HCT116 (cell line): ENCODE measurements at regions not wholly inside any gene's neighbourhood (a gene's known extent, or its start where the extent isn't known, plus 50 kb on each side); places are given as distances from the start of the nearest gene placed in this dataset.

Source experiments
- ATAC-seq: fragments of 200-7000 bp; cut with Tn5 transposase; 2 replicates; pipeline ENCODE4 v1.9.1; 2020; ENCODE audit warnings: mild to moderate bottlenecking, moderate library complexity
- BruUV-seq: library from RNA; stranded (reverse); fragments of 400-500 nt; replicated peaks from 2 replicates; lab custom pipeline; 2021; lab: Mats Ljungman, UMichigan
- CTCF ChIA-PET: fragments of 300-600 bp; sonication (Branson Sonifier 250); formaldehyde crosslinking; loops from one replicate; lab custom pipeline; 2021; ENCODE audit warnings: antibody characterized with exemption; lab: Charles Lee
- POLR2A ChIA-PET: fragments of 300-600, 350-600 bp; sonication (Branson Sonifier 250); formaldehyde crosslinking; loops from one replicate; lab custom pipeline; 2021; ENCODE audit warnings: antibody characterized with exemption; lab: Charles Lee
- RAD21 ChIA-PET, 2 experiments: fragments of 300-600 bp; sonication (Branson Sonifier 250); formaldehyde crosslinking; loops; one replicate each; lab custom pipeline; 2023; ENCODE audit warnings: low total read pairs in 2 of 2; ENCODE audit not compliant: uncharacterized antibody in 2 of 2, unreplicated experiment in 2 of 2, low non-redundant PET in 1 of 2; lab: Charles Lee
- DNase-seq: peaks from one replicate; pipeline ENCODE4 v3.0.0-alpha.2; 2010; ENCODE audit warnings: low read depth, low spot score
- H2AFZ ChIP-seq: fragments of 200-600 bp; shearing (Covaris generic), sonication (generic); 2 replicates; pipeline ENCODE4 v1.6.1; 2017; ENCODE audit warnings: low read depth, mixed run types, mixed read lengths, antibody characterized with exemption, low read length; ENCODE audit not compliant: poor library complexity, severe bottlenecking
- H3K27ac ChIP-seq: 2 replicates; pipeline ENCODE4 v1.5.1; 2012; ENCODE audit warnings: low read depth, low read length
- H3K27me3 ChIP-seq: fragments of 200-600 bp; sonication (generic); 2 replicates; pipeline ENCODE4 v1.6.1; 2016; ENCODE audit warnings: mixed run types, low read length, mixed read lengths; ENCODE audit not compliant: insufficient read depth
- H3K36me3 ChIP-seq, 2 experiments: fragments of 200-500 bp in 1 of 2; fragments of 200-600 bp in 1 of 2; sonication (Bioruptor generic) in 1 of 2; sonication (generic) in 1 of 2; 2 replicates each; pipeline versions ENCODE4 v1.5.1 to v1.6.1; 2014 to 2016; ENCODE audit warnings: low read length in 2 of 2, inconsistent platforms in 1 of 2, mixed read lengths in 1 of 2, mixed run types in 1 of 2; ENCODE audit not compliant: insufficient read depth in 2 of 2, control insufficient read depth in 1 of 2
- H3K4me1 ChIP-seq, 2 experiments: fragments of 200-600 bp in 1 of 2; sonication (generic) in 1 of 2; 2 replicates each; pipeline versions ENCODE4 v1.5.1 to v1.6.1; 2012 to 2017; ENCODE audit warnings: low read length in 2 of 2, inconsistent platforms in 1 of 2, mild to moderate bottlenecking in 1 of 2, mixed read lengths in 1 of 2, mixed run types in 1 of 2, moderate library complexity in 1 of 2; ENCODE audit not compliant: insufficient read depth in 2 of 2, control insufficient read depth in 1 of 2
- H3K4me2 ChIP-seq: fragments of 200-600 bp; sonication (generic); 2 replicates; pipeline ENCODE4 v1.6.1; 2017; ENCODE audit warnings: mixed run types, low read length, mixed read lengths
- H3K4me3 ChIP-seq, 2 experiments: fragments of 200-600 bp in 1 of 2; sonication (generic) in 1 of 2; replicated peaks in 1 of 2; 2 replicates each; pipeline ENCODE4 v1.5.1; 2011 to 2016; ENCODE audit warnings: low read length in 2 of 2, control low read depth in 1 of 2, low read depth in 1 of 2, mild to moderate bottlenecking in 1 of 2, mixed read lengths in 1 of 2, mixed run types in 1 of 2
- H3K79me2 ChIP-seq: fragments of 200-600 bp; sonication (generic); 2 replicates; pipeline ENCODE4 v1.6.1; 2017; ENCODE audit warnings: mild to moderate bottlenecking, mixed run types, low read length, moderate library complexity, mixed read lengths; ENCODE audit not compliant: insufficient read depth
- H3K9ac ChIP-seq: fragments of 200-600 bp; sonication (generic); 2 replicates; pipeline ENCODE4 v1.6.1; 2016; ENCODE audit warnings: low read length, mixed read lengths
- H3K9me2 ChIP-seq: fragments of 200-600 bp; sonication (generic), shearing (Covaris generic); 2 replicates; pipeline ENCODE4 v1.6.1; 2017; ENCODE audit warnings: mixed run types, mild to moderate bottlenecking, moderate library complexity; ENCODE audit not compliant: insufficient read depth
- H3K9me3 ChIP-seq, 2 experiments: fragments of 200-500 bp in 1 of 2; fragments of 200-600 bp in 1 of 2; sonication (Bioruptor generic) in 1 of 2; sonication (generic) in 1 of 2; 2 replicates each; pipeline ENCODE4 v1.6.1; 2014 to 2017; ENCODE audit warnings: low read length in 2 of 2, mixed read lengths in 2 of 2, inconsistent platforms in 1 of 2, low read depth in 1 of 2, mild to moderate bottlenecking in 1 of 2, mixed run types in 1 of 2, moderate library complexity in 1 of 2; ENCODE audit not compliant: control insufficient read depth in 1 of 2, insufficient read depth in 1 of 2
- H4K20me1 ChIP-seq: fragments of 200-600 bp; sonication (generic), shearing (Covaris generic); 2 replicates; pipeline ENCODE4 v1.6.1; 2017; ENCODE audit warnings: mixed run types, mild to moderate bottlenecking, moderate library complexity; ENCODE audit not compliant: insufficient read depth
- ATF3 ChIP-seq: IDR thresholded peaks from 2 replicates; pipeline ENCODE4 v1.6.1; 2012
- CEBPB ChIP-seq: IDR thresholded peaks from 2 replicates; pipeline ENCODE4 v1.6.1; 2012; ENCODE audit warnings: low read depth
- ELF1 ChIP-seq: IDR thresholded peaks from 2 replicates; pipeline ENCODE4 v1.6.1; 2012; ENCODE audit warnings: low read depth, borderline replicate concordance
- EZH2 ChIP-seq: fragments of 200-600 bp; sonication (generic); IDR thresholded peaks from 2 replicates; pipeline ENCODE4 v1.6.1; 2017; ENCODE audit warnings: antibody characterized with exemption, mixed run types
- EZH2phosphoT487 ChIP-seq: fragments of 200-600 bp; IDR thresholded peaks from 2 replicates; pipeline ENCODE4 v1.6.1; 2018; ENCODE audit warnings: antibody characterized with exemption, borderline replicate concordance
- JUND ChIP-seq: IDR thresholded peaks from 2 replicates; pipeline ENCODE4 v1.6.1; 2012
- MAX ChIP-seq: IDR thresholded peaks from 2 replicates; pipeline ENCODE4 v1.6.1; 2012
- POLR2AphosphoS5 ChIP-seq: IDR thresholded peaks from 2 replicates; pipeline ENCODE4 v1.6.1; 2011; ENCODE audit warnings: mild to moderate bottlenecking, low read depth, low read length, moderate library complexity
- REST ChIP-seq: IDR thresholded peaks from 2 replicates; pipeline ENCODE4 v1.6.1; 2012; ENCODE audit warnings: low read depth
- SP1 ChIP-seq: IDR thresholded peaks from 2 replicates; pipeline ENCODE4 v1.6.1; 2012; ENCODE audit warnings: low read depth
- SRF ChIP-seq: IDR thresholded peaks from 2 replicates; pipeline ENCODE4 v1.6.1; 2012; ENCODE audit warnings: low read depth
- YY1 ChIP-seq: IDR thresholded peaks from 2 replicates; pipeline ENCODE4 v1.6.1; 2011; ENCODE audit warnings: low read length, low read depth, moderate library complexity, mild to moderate bottlenecking; ENCODE audit not compliant: insufficient replicate concordance; ENCODE audit errors: extremely low read depth
- ZFX ChIP-seq: fragments of 450-650 bp; IDR thresholded peaks from 2 replicates; pipeline ENCODE4 v1.6.1; 2017
- ZNF274 ChIP-seq: fragments of 200-500 bp; sonication (Bioruptor generic); IDR thresholded peaks from 2 replicates; pipeline ENCODE4 v1.6.1; 2014; ENCODE audit warnings: mild to moderate bottlenecking, low read depth, low read length, inconsistent platforms
- intact Hi-C: fragments of 100-400 bp; cut with micrococcal nuclease; formaldehyde crosslinking; loops from 2 replicates; pipeline ENCODE4 v1.10.0; 2022

GRCh38 chr9:80191108-80191507 lies 619.3 kb downstream of the TLE4 start:
- H3K27ac ChIP-seq = no peak overlapping the region
- no peak overlapping the region for H3K9ac ChIP-seq
- CTCF ChIA-PET = no interaction called here
- H3K9me2 ChIP-seq = no peaks in the 10 kb centered on the region
- POLR2A ChIA-PET = no interaction called here
- no peak overlapping the region for H2AFZ ChIP-seq
- DNase-seq (no peak), ATAC-seq (no peak)
- no peaks in the 10 kb centered on the region for H3K4me1 ChIP-seq
- H3K9me3 ChIP-seq = peaks cover 0 to 4% of the 10 kb centered on the region in 2 experiments; a peak in 3 of 4 replicates
- intact Hi-C loops = no loop called here
- no TSS peak for BruUV-seq
- no peaks in the 10 kb centered on the region for H3K36me3 ChIP-seq
- H3K79me2 ChIP-seq = no peaks in the 10 kb centered on the region
- H4K20me1 ChIP-seq = no peaks in the 10 kb centered on the region
- TF ChIP-seq EZH2phosphoT487 = no peak
- no peak for TF ChIP-seq MAX
- TF ChIP-seq JUND = no peak
- no peak for TF ChIP-seq SP1
- no peak for TF ChIP-seq CEBPB
- TF ChIP-seq YY1 = no peak
- no peak for TF ChIP-seq ZFX
- no peak for TF ChIP-seq ATF3
- TF ChIP-seq POLR2AphosphoS5 = no peak
- TF ChIP-seq, all 23 proteins: peak for 0
- Histone ChIP-seq H3K4me3 (no peak overlapping the region), H3K4me2 (no peak overlapping the region), H3K27me3 (no peaks in the 10 kb centered on the region)
- RAD21 ChIA-PET = no interaction called here

- DNase-seq = no peak
- no TSS peak for BruUV-seq
- Histone ChIP-seq H3K79me2 (no peaks in the 10 kb centered on the region), H3K4me1 (no peaks in the 10 kb centered on the region), H2AFZ (no peak overlapping the region), H3K9me2 (no peaks in the 10 kb centered on the region), H3K27me3 (no peaks in the 10 kb centered on the region), H3K9me3 (peaks cover 0 to 4% of the 10 kb centered on the region in 2 experiments; a peak in 2 of 4 replicates), H3K4me3 (no peak overlapping the region), H3K9ac (no peak overlapping the region), H3K27ac (no peak overlapping the region), H3K36me3 (no peaks in the 10 kb centered on the region), H4K20me1 (no peaks in the 10 kb centered on the region), H3K4me2 (no peak overlapping the region)
- ChIA-PET POLR2A (no interaction called here), RAD21 (no interaction called here), CTCF (no interaction called here)
- intact Hi-C loops = no loop called here
- ATAC-seq = no peak
- no peak for TF ChIP-seq POLR2AphosphoS5
- TF ChIP-seq REST = no peak
- TF ChIP-seq EZH2 = no peak
- TF ChIP-seq ELF1 = no peak
- TF ChIP-seq ATF3 = no peak
- no peak for TF ChIP-seq ZNF274
- no peak for TF ChIP-seq CEBPB
- no peak for TF ChIP-seq MAX
- TF ChIP-seq EZH2phosphoT487 = no peak
- no peak for TF ChIP-seq ZFX
- TF ChIP-seq SRF = no peak
- TF ChIP-seq JUND = no peak
Measured at GRCh38 chr9:80188579-80188978, 616.8 kb downstream of the TLE4 start.
